Ishikawa (cell line): ENCODE measurements at regions not wholly inside any gene's neighbourhood (a gene's known extent, or its start where the extent isn't known, plus 50 kb on each side); places are given as distances from the start of the nearest gene placed in this dataset.

Source experiments
- CEBPB ChIP-seq: IDR thresholded peaks from 2 replicates; pipeline ENCODE4 v1.6.1; 2012
- CREB1 ChIP-seq: IDR thresholded peaks from 2 replicates; pipeline ENCODE4 v1.6.1; 2012; ENCODE audit warnings: low read depth
- EP300 ChIP-seq: IDR thresholded peaks from 2 replicates; pipeline ENCODE4 v1.6.1; 2012; ENCODE audit warnings: borderline replicate concordance
- FOXM1 ChIP-seq: IDR thresholded peaks from 2 replicates; pipeline ENCODE4 v1.6.1; 2012; ENCODE audit warnings: low read depth, borderline replicate concordance
- MAX ChIP-seq: IDR thresholded peaks from 2 replicates; pipeline ENCODE4 v1.6.1; 2012
- NFIC ChIP-seq: IDR thresholded peaks from 2 replicates; pipeline ENCODE4 v1.6.1; 2012
- REST ChIP-seq: IDR thresholded peaks from 2 replicates; pipeline ENCODE4 v1.6.1; 2012; ENCODE audit warnings: low read depth, mild to moderate bottlenecking
- TAF1 ChIP-seq: IDR thresholded peaks from 2 replicates; pipeline ENCODE4 v1.6.1; 2012; ENCODE audit warnings: low read depth, mild to moderate bottlenecking
- TCF12 ChIP-seq: IDR thresholded peaks from 2 replicates; pipeline ENCODE4 v1.6.1; 2012; ENCODE audit warnings: low read depth
- TEAD4 ChIP-seq: IDR thresholded peaks from 2 replicates; pipeline ENCODE4 v1.6.1; 2012
- USF1 ChIP-seq: IDR thresholded peaks from 2 replicates; pipeline ENCODE4 v1.6.1; 2012
- YY1 ChIP-seq: IDR thresholded peaks from 2 replicates; pipeline ENCODE4 v1.6.1; 2012; ENCODE audit warnings: low read depth
- ZBTB7A ChIP-seq: IDR thresholded peaks from 2 replicates; pipeline ENCODE4 v1.6.1; 2012; ENCODE audit warnings: low read depth

GRCh38 chr4:83837614-83838308 lies 301.9 kb downstream of the GPAT3 start:
- TF ChIP-seq MAX (no peak), CREB1 (no peak), FOXM1 (no peak), CEBPB (no peak), EP300 (no peak), REST (no peak), TCF12 (no peak), TAF1 (no peak), ZBTB7A (no peak), YY1 (no peak), USF1 (no peak), TEAD4 (no peak), NFIC (no peak)
